WTC11 (cell line): ENCODE measurements at regions not wholly inside any gene's neighbourhood (a gene's known extent, or its start where the extent isn't known, plus 50 kb on each side); places are given as distances from the start of the nearest gene placed in this dataset.

Source experiments
- ATAC-seq: fragments of 200-7000 bp; cut with Tn5 transposase; 2 replicates; pipeline ENCODE4 v1.10.0; 2021; ENCODE audit warnings: mild to moderate bottlenecking, moderate library complexity
- CTCF ChIA-PET: fragments of 300-600 bp; sonication (Branson Sonifier 250); formaldehyde crosslinking; loops from one replicate; lab custom pipeline; 2021; ENCODE audit warnings: antibody characterized with exemption; lab: Charles Lee
- POLR2A ChIA-PET: fragments of 350-600 bp; sonication (Branson Sonifier 250); formaldehyde crosslinking; loops from one replicate; lab custom pipeline; 2021; ENCODE audit warnings: antibody characterized with exemption; lab: Charles Lee
- DNase-seq: peaks from one replicate; pipeline ENCODE4 v3.0.0; 2021; ENCODE audit warnings: low spot score
- H3K27ac Mint-ChIP-seq: 2 replicates; pipeline ENCODE4 v1.8.0; 2021; ENCODE audit warnings: mixed read lengths
- H3K27me3 Mint-ChIP-seq: 2 replicates; pipeline ENCODE4 v1.8.0; 2021; ENCODE audit warnings: low read depth, mild to moderate bottlenecking, moderate library complexity, mixed read lengths
- H3K36me3 Mint-ChIP-seq: 2 replicates; pipeline ENCODE4 v1.8.0; 2021; ENCODE audit warnings: mixed read lengths
- H3K4me1 Mint-ChIP-seq: 2 replicates; pipeline ENCODE4 v1.8.0; 2022; ENCODE audit warnings: mixed read lengths
- H3K4me3 Mint-ChIP-seq: 2 replicates; pipeline ENCODE4 v1.8.0; 2021; ENCODE audit warnings: mild to moderate bottlenecking, moderate library complexity, mixed read lengths
- H3K9me3 Mint-ChIP-seq: 2 replicates; pipeline ENCODE4 v1.8.0; 2021; ENCODE audit warnings: mixed read lengths
- ETV6 ChIP-seq: sonication (generic); formaldehyde crosslinking; IDR thresholded peaks from 2 replicates; pipeline ENCODE4 v1.8.1; 2022; ENCODE audit warnings: mild to moderate bottlenecking, missing genetic modification reagents
- FOXP1 ChIP-seq: sonication (generic); formaldehyde crosslinking; IDR thresholded peaks from 2 replicates; pipeline ENCODE4 v1.8.0; 2022; ENCODE audit warnings: missing genetic modification reagents, mild to moderate bottlenecking, moderate library complexity, borderline replicate concordance
- FOXP4 ChIP-seq: sonication (generic); formaldehyde crosslinking; IDR thresholded peaks from 2 replicates; pipeline ENCODE4 v1.8.0; 2022; ENCODE audit warnings: mild to moderate bottlenecking, missing genetic modification reagents
- IRF2 ChIP-seq: sonication (generic); formaldehyde crosslinking; IDR thresholded peaks from 2 replicates; pipeline ENCODE4 v1.8.0; 2022; ENCODE audit warnings: low read depth, missing genetic modification reagents, borderline replicate concordance
- JUN ChIP-seq: sonication (generic); formaldehyde crosslinking; IDR thresholded peaks from 2 replicates; pipeline ENCODE4 v1.8.0; 2023; ENCODE audit warnings: mild to moderate bottlenecking, missing genetic modification reagents
- MLX ChIP-seq: sonication (generic); formaldehyde crosslinking; IDR thresholded peaks from 2 replicates; pipeline ENCODE4 v1.8.1; 2023; ENCODE audit warnings: mild to moderate bottlenecking, missing genetic modification reagents, moderate library complexity
- NFYB ChIP-seq: sonication (generic); formaldehyde crosslinking; conservative IDR thresholded peaks from 2 replicates; pipeline ENCODE4 v1.8.0; 2022; ENCODE audit warnings: low read depth, missing genetic modification reagents
- NR3C1 ChIP-seq: sonication (generic); formaldehyde crosslinking; conservative IDR thresholded peaks from 2 replicates; pipeline ENCODE4 v1.8.1; 2023; ENCODE audit warnings: low read depth, mild to moderate bottlenecking, missing genetic modification reagents
- PRRX2 ChIP-seq: fragments of 250-450 bp; sonication (Bioruptor Pico); IDR thresholded peaks from 2 replicates; pipeline ENCODE4 v1.8.0; 2021; ENCODE audit warnings: mild to moderate bottlenecking
- RELA ChIP-seq: sonication (generic); formaldehyde crosslinking; IDR thresholded peaks from 2 replicates; pipeline ENCODE4 v1.8.1; 2022; ENCODE audit warnings: missing genetic modification reagents, mild to moderate bottlenecking, borderline replicate concordance
- SOX15 ChIP-seq: fragments of 250-450 bp; sonication (Bioruptor Pico); IDR thresholded peaks from 2 replicates; pipeline ENCODE4 v1.9.0; 2021; ENCODE audit warnings: mild to moderate bottlenecking
- TEAD1 ChIP-seq: sonication (generic); formaldehyde crosslinking; IDR thresholded peaks from 2 replicates; pipeline ENCODE4 v1.8.0; 2022; ENCODE audit warnings: mild to moderate bottlenecking, missing genetic modification reagents
- TP53 ChIP-seq: sonication (generic); formaldehyde crosslinking; IDR thresholded peaks from 2 replicates; pipeline ENCODE4 v1.8.1; 2023; ENCODE audit warnings: mild to moderate bottlenecking, missing genetic modification reagents
- ZNF263 ChIP-seq: sonication (generic); formaldehyde crosslinking; IDR thresholded peaks from 2 replicates; pipeline ENCODE4 v1.8.1; 2022; ENCODE audit warnings: low read depth, mild to moderate bottlenecking, moderate library complexity, missing genetic modification reagents
- ZNF281 ChIP-seq: sonication (generic); formaldehyde crosslinking; IDR thresholded peaks from 2 replicates; pipeline ENCODE4 v1.8.0; 2023; ENCODE audit warnings: mild to moderate bottlenecking, missing genetic modification reagents
- ZNF396 ChIP-seq: fragments of 250-450 bp; sonication (Bioruptor Pico); IDR thresholded peaks from 2 replicates; pipeline ENCODE4 v1.8.0; 2021; ENCODE audit warnings: mild to moderate bottlenecking, moderate library complexity, borderline replicate concordance
- ZNF416 ChIP-seq: fragments of 250-450 bp; sonication (Bioruptor Pico); IDR thresholded peaks from 2 replicates; pipeline ENCODE4 v1.9.0; 2021; ENCODE audit warnings: mild to moderate bottlenecking, inconsistent platforms
- ZNF512 ChIP-seq: sonication (generic); formaldehyde crosslinking; IDR thresholded peaks from 2 replicates; pipeline ENCODE4 v1.8.1; 2022; ENCODE audit warnings: missing genetic modification reagents, borderline replicate concordance
- TF ChIP-seq, protein P1 (sequence below): fragments of 200-600 bp; IDR thresholded peaks from 2 replicates; pipeline ENCODE4 v1.8.0; 2022; ENCODE audit warnings: antibody characterized with exemption
- TF ChIP-seq, protein P2 (sequence below): sonication (generic); formaldehyde crosslinking; IDR thresholded peaks from 2 replicates; pipeline ENCODE4 v1.8.1; 2022; ENCODE audit warnings: low read depth, missing genetic modification reagents, borderline replicate concordance

GRCh38 chrX:46279925-46280313, 265.3 kb downstream of the ZNF674 start:
- H3K4me3 Mint-ChIP-seq = no peak overlapping the region
- DNase-seq (no peak), ATAC-seq (no peak)
- TF ChIP-seq FOXP1 (CRISPR knock-in tag) = no peak
- TF ChIP-seq, protein P1, sequence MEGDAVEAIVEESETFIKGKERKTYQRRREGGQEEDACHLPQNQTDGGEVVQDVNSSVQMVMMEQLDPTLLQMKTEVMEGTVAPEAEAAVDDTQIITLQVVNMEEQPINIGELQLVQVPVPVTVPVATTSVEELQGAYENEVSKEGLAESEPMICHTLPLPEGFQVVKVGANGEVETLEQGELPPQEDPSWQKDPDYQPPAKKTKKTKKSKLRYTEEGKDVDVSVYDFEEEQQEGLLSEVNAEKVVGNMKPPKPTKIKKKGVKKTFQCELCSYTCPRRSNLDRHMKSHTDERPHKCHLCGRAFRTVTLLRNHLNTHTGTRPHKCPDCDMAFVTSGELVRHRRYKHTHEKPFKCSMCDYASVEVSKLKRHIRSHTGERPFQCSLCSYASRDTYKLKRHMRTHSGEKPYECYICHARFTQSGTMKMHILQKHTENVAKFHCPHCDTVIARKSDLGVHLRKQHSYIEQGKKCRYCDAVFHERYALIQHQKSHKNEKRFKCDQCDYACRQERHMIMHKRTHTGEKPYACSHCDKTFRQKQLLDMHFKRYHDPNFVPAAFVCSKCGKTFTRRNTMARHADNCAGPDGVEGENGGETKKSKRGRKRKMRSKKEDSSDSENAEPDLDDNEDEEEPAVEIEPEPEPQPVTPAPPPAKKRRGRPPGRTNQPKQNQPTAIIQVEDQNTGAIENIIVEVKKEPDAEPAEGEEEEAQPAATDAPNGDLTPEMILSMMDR = no peak
- no peak for TF ChIP-seq NR3C1
- TF ChIP-seq FOXP4 (CRISPR knock-in tag) = no peak
- no peak for TF ChIP-seq TEAD1 (CRISPR knock-in tag)
- TF ChIP-seq JUN (CRISPR knock-in tag) = no peak
- no peak for TF ChIP-seq PRRX2
- TF ChIP-seq, protein P2, sequence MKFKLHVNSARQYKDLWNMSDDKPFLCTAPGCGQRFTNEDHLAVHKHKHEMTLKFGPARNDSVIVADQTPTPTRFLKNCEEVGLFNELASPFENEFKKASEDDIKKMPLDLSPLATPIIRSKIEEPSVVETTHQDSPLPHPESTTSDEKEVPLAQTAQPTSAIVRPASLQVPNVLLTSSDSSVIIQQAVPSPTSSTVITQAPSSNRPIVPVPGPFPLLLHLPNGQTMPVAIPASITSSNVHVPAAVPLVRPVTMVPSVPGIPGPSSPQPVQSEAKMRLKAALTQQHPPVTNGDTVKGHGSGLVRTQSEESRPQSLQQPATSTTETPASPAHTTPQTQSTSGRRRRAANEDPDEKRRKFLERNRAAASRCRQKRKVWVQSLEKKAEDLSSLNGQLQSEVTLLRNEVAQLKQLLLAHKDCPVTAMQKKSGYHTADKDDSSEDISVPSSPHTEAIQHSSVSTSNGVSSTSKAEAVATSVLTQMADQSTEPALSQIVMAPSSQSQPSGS (CRISPR knock-in tag) = no peak
- TF ChIP-seq ZNF512 (CRISPR knock-in tag) = no peak
- TF ChIP-seq ZNF281 (CRISPR knock-in tag) = no peak
- no peak for TF ChIP-seq ETV6
- no peak for TF ChIP-seq TP53 (CRISPR knock-in tag)
- no peak for TF ChIP-seq NFYB
- no peak for TF ChIP-seq MLX (CRISPR knock-in tag)
- TF ChIP-seq ZNF396 (CRISPR knock-in tag) = no peak
- no peak for TF ChIP-seq ZNF263
- TF ChIP-seq IRF2 (CRISPR knock-in tag) = no peak
- no peak for TF ChIP-seq ZNF416
- no peak for TF ChIP-seq SOX15
- no peak for TF ChIP-seq RELA (CRISPR knock-in tag)
- POLR2A ChIA-PET = no interaction called here
- no peaks in the 10 kb centered on the region for H3K9me3 Mint-ChIP-seq
- CTCF ChIA-PET = no interaction called here
- H3K36me3 Mint-ChIP-seq = no peaks in the 10 kb centered on the region
- H3K27ac Mint-ChIP-seq = no peak overlapping the region
- no peaks in the 10 kb centered on the region for H3K27me3 Mint-ChIP-seq
- H3K4me1 Mint-ChIP-seq = peaks cover 17% of the 10 kb centered on the region
